ENCODE measurements at regions not wholly inside any gene's neighbourhood (a gene's known extent, or its start where the extent isn't known, plus 50 kb on each side); places are given as distances from the start of the nearest gene placed in this dataset.

DNA sequence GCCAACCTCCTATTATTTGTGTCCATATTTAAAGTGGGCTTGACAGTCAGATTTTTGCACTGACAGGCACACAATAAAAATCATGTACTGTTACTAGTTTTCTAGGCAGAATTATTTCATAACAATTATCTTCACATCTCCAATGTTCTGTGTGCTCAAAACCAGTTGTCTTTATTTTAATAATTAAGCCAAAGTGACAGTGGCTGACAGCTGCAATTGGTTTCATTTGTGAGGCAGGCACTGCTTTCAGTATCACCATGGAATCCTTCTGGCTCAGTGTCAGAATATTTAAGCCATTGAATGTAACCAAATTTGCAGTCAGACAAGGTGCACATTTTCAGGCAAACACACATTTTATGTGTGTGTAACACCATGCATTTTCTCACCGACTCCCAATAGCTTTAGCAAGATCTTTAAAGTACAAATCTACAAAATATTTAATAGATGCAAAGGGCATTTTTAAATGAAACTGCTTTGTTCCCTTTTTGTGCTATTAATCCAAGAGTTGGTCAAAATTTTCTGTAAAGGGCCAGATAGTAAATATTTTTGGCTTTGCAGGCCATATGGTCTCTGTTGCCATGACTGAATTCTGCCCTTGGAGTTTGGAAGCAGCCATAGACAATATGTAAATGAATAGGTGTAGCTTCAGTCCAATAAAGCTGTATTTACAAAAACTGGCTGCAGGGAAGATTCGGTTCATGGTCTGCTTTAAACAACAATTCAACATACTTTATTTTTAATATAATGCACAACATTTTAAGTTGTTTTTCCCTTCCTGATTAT, 486.0 kb downstream of the KCNJ2 start:
- 32% methylated on average over 2 of the region's 2 CpGs for WGBS (ENCODE audit: missing lambda C conversion rate)
- FAIRE-seq = no peak
- no peak overlapping the region for H3K27ac ChIP-seq
- TF ChIP-seq CEBPB (IDR thresholded peaks at IDR 0.05) = no peak
- no peak for TF ChIP-seq RAD21 (conservative IDR thresholded peaks at IDR 0.05 in 1 of 2, IDR thresholded peaks at IDR 0.05 in 1 of 2)
- no peak overlapping the region for H3K4me2 ChIP-seq
- no peak for DNase-seq (ENCODE audit: low read depth in 1 of 2, low spot score in 1 of 2)
- H3K9me3 ChIP-seq = no peaks in the 10 kb centered on the region
- no peak overlapping the region for H3K4me3 ChIP-seq
- ChIA-PET POLR2A (no interaction called here), CTCF (interaction anchor here (0.8 kb wide), 1 partner anchor 1285 kb away, joined by 3 read pairs; no protein-coding TSS in a partner anchor)
- no peak for ATAC-seq
- H3K4me1 ChIP-seq = no peaks in the 10 kb centered on the region; the same call in 2 of the 3 replicates

DNA sequence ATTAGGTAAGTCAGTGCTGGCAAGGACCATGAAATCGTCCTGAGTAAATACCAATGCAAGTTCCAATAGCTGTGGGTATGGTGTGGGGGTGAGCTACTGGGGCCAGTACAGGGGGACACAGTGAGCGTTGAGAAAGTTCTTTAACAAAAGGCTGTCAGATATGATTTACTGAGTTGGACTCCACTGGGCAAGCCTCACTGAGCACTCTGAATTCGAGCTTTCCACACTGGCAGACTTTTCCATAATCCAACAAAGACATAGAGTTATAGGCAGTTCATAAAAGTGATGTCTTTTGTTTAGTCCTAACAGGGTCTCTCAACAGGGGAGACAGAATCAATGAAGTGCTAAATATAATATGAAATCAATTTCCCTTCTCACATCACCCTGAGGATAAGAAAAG, 489.0 kb downstream of the KCNJ2 start:
- Histone ChIP-seq H3K4me3 (no peak overlapping the region), H3K27ac (no peak overlapping the region), H3K4me2 (no peak overlapping the region), H3K4me1 (peaks cover 14% of the 10 kb centered on the region; the same call in 2 of the 3 replicates), H3K9me3 (no peaks in the 10 kb centered on the region)
- POLR2A ChIA-PET = no interaction called here
- FAIRE-seq (no peak), ATAC-seq (no peak), DNase-seq (ENCODE audit: low read depth in 1 of 2, low spot score in 1 of 2) (no peak)
- CTCF ChIA-PET = interaction anchor here (1.0 kb wide), 2 partner anchors 9 to 29 kb away, joined by 3 to 4 read pairs; no protein-coding TSS in a partner anchor
- TF ChIP-seq, protein P1, sequence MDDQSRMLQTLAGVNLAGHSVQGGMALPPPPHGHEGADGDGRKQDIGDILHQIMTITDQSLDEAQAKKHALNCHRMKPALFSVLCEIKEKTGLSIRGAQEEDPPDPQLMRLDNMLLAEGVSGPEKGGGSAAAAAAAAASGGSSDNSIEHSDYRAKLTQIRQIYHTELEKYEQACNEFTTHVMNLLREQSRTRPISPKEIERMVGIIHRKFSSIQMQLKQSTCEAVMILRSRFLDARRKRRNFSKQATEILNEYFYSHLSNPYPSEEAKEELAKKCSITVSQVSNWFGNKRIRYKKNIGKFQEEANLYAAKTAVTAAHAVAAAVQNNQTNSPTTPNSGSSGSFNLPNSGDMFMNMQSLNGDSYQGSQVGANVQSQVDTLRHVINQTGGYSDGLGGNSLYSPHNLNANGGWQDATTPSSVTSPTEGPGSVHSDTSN (IDR thresholded peaks at IDR 0.05) = no peak
- TF ChIP-seq SREBF2 (IDR thresholded peaks at IDR 0.05) (no peak), NFE2L2 (conservative IDR thresholded peaks at IDR 0.05; ENCODE audit: low read length) (no peak), FOSB (CRISPR knock-in tag; IDR thresholded peaks at IDR 0.05) (no peak), MAFK (IDR thresholded peaks at IDR 0.05; ENCODE audit: partially characterized antibody) (no peak), TP53 (CRISPR knock-in tag; IDR thresholded peaks at IDR 0.05) (no peak), TFCP2L1 (CRISPR knock-in tag; IDR thresholded peaks at IDR 0.05) (no peak), HEYL (CRISPR knock-in tag; IDR thresholded peaks at IDR 0.05) (no peak), HOXB13 (CRISPR knock-in tag; IDR thresholded peaks at IDR 0.05; ENCODE audit: low read depth) (no peak), HOXA7 (CRISPR knock-in tag; IDR thresholded peaks at IDR 0.05) (no peak), CHD2 (IDR thresholded peaks at IDR 0.05; ENCODE audit: low read length, partially characterized antibody) (no peak), EHF (CRISPR knock-in tag; IDR thresholded peaks at IDR 0.05) (no peak), RCOR1 (IDR thresholded peaks at IDR 0.05; ENCODE audit: low read depth, low read length) (no peak), POLR2AphosphoS2 (conservative IDR thresholded peaks at IDR 0.05; ENCODE audit: low read length) (no peak)
- TF ChIP-seq, protein P2, sequence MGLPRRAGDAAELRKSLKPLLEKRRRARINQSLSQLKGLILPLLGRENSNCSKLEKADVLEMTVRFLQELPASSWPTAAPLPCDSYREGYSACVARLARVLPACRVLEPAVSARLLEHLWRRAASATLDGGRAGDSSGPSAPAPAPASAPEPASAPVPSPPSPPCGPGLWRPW (IDR thresholded peaks at IDR 0.05) = no peak
- TF ChIP-seq, protein P3, sequence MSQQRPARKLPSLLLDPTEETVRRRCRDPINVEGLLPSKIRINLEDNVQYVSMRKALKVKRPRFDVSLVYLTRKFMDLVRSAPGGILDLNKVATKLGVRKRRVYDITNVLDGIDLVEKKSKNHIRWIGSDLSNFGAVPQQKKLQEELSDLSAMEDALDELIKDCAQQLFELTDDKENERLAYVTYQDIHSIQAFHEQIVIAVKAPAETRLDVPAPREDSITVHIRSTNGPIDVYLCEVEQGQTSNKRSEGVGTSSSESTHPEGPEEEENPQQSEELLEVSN (IDR thresholded peaks at IDR 0.05; ENCODE audit: borderline replicate concordance, low read depth) = no peak
- TF ChIP-seq, protein P4, sequence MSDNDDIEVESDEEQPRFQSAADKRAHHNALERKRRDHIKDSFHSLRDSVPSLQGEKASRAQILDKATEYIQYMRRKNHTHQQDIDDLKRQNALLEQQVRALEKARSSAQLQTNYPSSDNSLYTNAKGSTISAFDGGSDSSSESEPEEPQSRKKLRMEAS (IDR thresholded peaks at IDR 0.05) = no peak
- WGBS (ENCODE audit: missing lambda C conversion rate) = 45% methylated on average over 3 of the region's 3 CpGs

DNA sequence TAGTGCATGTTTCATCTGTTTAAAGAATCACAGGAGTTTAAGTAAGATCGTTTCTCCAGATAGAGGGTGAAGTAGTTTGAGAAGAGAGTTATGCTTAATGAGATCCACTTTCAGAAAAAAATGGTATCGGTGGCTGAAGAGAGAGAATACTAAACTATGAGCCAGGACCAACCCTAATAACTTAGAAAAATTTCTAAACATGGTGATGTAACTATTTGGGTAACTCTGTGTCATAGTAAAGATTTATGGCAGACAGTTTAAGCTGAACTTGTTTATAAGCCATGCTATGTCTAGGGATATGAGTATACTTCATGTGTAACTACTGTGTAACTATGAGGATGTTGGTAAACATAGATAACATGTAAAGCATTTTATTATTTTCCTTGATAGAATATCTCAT, 489.5 kb downstream of the KCNJ2 start:
- WGBS (ENCODE audit: missing lambda C conversion rate) = 45% methylated on average over 2 of the region's 2 CpGs
- no peak overlapping the region for H3K4me2 ChIP-seq
- H3K27ac ChIP-seq = no peak overlapping the region
- CTCF ChIA-PET = interaction anchor here (1.0 kb wide), 2 partner anchors 9 to 29 kb away, joined by 3 to 4 read pairs; no protein-coding TSS in a partner anchor
- H3K4me3 ChIP-seq = no peak overlapping the region
- no peak for DNase-seq (ENCODE audit: low read depth in 1 of 2, low spot score in 1 of 2)
- no peaks in the 10 kb centered on the region for H3K9me3 ChIP-seq
- TF ChIP-seq HEYL (CRISPR knock-in tag; IDR thresholded peaks at IDR 0.05) (no peak), JUN (IDR thresholded peaks at IDR 0.05) (no peak), EHF (CRISPR knock-in tag; IDR thresholded peaks at IDR 0.05) (no peak), PHF8 (IDR thresholded peaks at IDR 0.05; ENCODE audit: borderline replicate concordance, low read depth) (no peak), CBX2 (IDR thresholded peaks at IDR 0.05; ENCODE audit: borderline replicate concordance, low read depth) (no peak), GATA3 (IDR thresholded peaks at IDR 0.05; ENCODE audit: borderline replicate concordance) (no peak), ESRRA (IDR thresholded peaks at IDR 0.05; ENCODE audit: borderline replicate concordance, low read length) (no peak), SREBF2 (IDR thresholded peaks at IDR 0.05) (no peak), RARB (CRISPR knock-in tag; IDR thresholded peaks at IDR 0.05) (no peak), POLR2A (IDR thresholded peaks at IDR 0.05; ENCODE audit: low read length) (no peak), HOXB5 (CRISPR knock-in tag; IDR thresholded peaks at IDR 0.05) (no peak), CBX8 (IDR thresholded peaks at IDR 0.05) (no peak), JUNB (IDR thresholded peaks at IDR 0.05) (no peak), NPAS2 (CRISPR knock-in tag; IDR thresholded peaks at IDR 0.05; ENCODE audit: borderline replicate concordance) (no peak), EP300 (IDR thresholded peaks at IDR 0.05) (no peak), MYC (IDR thresholded peaks at IDR 0.05; ENCODE audit: borderline replicate concordance, low read length) (no peak), CHD4 (IDR thresholded peaks at IDR 0.05; ENCODE audit: borderline replicate concordance) (no peak)
- POLR2A ChIA-PET = no interaction called here
- H3K4me1 ChIP-seq = peaks cover 14% of the 10 kb centered on the region; the same call in 2 of the 3 replicates
- FAIRE-seq = no peak
- ATAC-seq = no peak
